Lower lobe of right lung (tissue), 2 donors: ENCODE measurements at regions not wholly inside any gene's neighbourhood (a gene's known extent, or its start where the extent isn't known, plus 50 kb on each side); places are given as distances from the start of the nearest gene placed in this dataset.

Source experiments
- ATAC-seq, 2 donors: fragments of 200-7000 bp; cut with Tn5 transposase; one replicate each; pipeline ENCODE4 v1.9.1; 2020 to 2022; ENCODE audit warnings: mild to moderate bottlenecking in 2 of 2, moderate library complexity in 2 of 2
- DNase-seq: peaks from one replicate; pipeline ENCODE4 v3.0.0-alpha.2; 2020
- H3K27ac ChIP-seq: fragments of 200-600 bp; one replicate; pipeline ENCODE4 v1.8.0; 2022
- H3K27me3 ChIP-seq: fragments of 200-600 bp; one replicate; pipeline ENCODE4 v1.8.0; 2022; ENCODE audit warnings: low read depth
- H3K36me3 ChIP-seq: fragments of 200-600 bp; one replicate; pipeline ENCODE4 v1.8.0; 2022; ENCODE audit warnings: mild to moderate bottlenecking
- H3K4me1 ChIP-seq: fragments of 200-600 bp; one replicate; pipeline ENCODE4 v1.8.0; 2022
- H3K4me3 ChIP-seq: fragments of 200-600 bp; one replicate; pipeline ENCODE4 v1.8.0; 2022; ENCODE audit warnings: mild to moderate bottlenecking
- H3K9me3 ChIP-seq: fragments of 200-600 bp; one replicate; pipeline ENCODE4 v1.8.0; 2022
- intact Hi-C: fragments of 100-400 bp; cut with DNase I; formaldehyde crosslinking; loops from one replicate; pipeline ENCODE4 v1.11.0; 2022
- TF ChIP-seq, protein P1 (sequence below): fragments of 200-600 bp; IDR thresholded peaks from one replicate; pipeline ENCODE4 v1.8.0; 2022; ENCODE audit warnings: antibody characterized with exemption, mild to moderate bottlenecking
- donor health status: DM: no; HTN: yes; CAD: no; lungs with severe emphysema.

DNA sequence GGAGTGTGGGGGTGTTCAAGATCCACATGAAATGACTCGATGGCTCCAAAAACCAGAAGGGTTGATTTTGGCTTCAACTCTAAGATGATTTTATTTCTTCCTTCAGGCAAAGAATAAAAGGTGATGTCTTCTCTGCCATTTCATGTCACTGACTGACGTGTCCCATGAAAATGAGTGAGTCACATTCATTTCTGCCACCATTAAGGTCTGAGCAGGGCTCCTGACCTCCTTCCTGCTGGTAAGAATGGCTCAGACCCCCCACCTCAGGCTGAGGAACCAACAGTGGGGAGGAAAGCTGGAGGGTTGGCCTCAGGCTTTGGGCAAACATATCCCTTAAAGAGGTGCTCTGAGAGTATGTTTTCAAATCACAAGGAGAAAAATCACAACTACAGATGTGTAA, 53.9 kb upstream of the ZNF354A start:
- TF ChIP-seq, protein P1, sequence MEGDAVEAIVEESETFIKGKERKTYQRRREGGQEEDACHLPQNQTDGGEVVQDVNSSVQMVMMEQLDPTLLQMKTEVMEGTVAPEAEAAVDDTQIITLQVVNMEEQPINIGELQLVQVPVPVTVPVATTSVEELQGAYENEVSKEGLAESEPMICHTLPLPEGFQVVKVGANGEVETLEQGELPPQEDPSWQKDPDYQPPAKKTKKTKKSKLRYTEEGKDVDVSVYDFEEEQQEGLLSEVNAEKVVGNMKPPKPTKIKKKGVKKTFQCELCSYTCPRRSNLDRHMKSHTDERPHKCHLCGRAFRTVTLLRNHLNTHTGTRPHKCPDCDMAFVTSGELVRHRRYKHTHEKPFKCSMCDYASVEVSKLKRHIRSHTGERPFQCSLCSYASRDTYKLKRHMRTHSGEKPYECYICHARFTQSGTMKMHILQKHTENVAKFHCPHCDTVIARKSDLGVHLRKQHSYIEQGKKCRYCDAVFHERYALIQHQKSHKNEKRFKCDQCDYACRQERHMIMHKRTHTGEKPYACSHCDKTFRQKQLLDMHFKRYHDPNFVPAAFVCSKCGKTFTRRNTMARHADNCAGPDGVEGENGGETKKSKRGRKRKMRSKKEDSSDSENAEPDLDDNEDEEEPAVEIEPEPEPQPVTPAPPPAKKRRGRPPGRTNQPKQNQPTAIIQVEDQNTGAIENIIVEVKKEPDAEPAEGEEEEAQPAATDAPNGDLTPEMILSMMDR: no peak
- DNase-seq: no peak
- no peak overlapping the region for H3K27ac ChIP-seq
- no peaks in the 10 kb centered on the region for H3K4me1 ChIP-seq
- no peaks in the 10 kb centered on the region for H3K27me3 ChIP-seq
- H3K9me3 ChIP-seq: no peaks in the 10 kb centered on the region
- no peak overlapping the region for H3K4me3 ChIP-seq
- no peak for ATAC-seq
- no peaks in the 10 kb centered on the region for H3K36me3 ChIP-seq
- intact Hi-C loops: no loop called here

DNA sequence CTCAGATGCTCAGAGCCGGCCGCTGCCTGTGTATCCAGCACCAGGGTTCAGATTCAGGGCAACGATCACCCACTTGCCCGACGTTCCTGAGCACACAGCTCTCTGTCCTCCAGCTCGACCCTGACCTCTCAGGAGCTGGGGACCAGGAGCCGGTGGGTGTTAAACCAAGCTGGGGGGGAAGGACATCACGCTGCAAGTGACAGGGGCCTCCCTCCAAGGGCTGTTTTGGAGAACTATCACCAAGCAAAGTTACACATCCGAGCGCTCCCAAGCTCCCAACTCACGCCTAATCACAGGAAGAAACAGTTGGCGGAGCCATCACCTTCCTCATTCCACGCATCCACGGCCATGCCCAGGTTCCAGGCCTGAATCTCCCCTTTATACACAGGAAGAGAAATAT, 51.5 kb upstream of the ZNF354A start:
- no peaks in the 10 kb centered on the region for H3K27me3 ChIP-seq
- H3K27ac ChIP-seq: no peak overlapping the region
- no peaks in the 10 kb centered on the region for H3K9me3 ChIP-seq
- ATAC-seq (no peak), DNase-seq (no peak)
- intact Hi-C loops: no loop called here
- TF ChIP-seq, protein P1: no peak
- H3K4me1 ChIP-seq: no peaks in the 10 kb centered on the region
- no peak overlapping the region for H3K4me3 ChIP-seq
- H3K36me3 ChIP-seq: no peaks in the 10 kb centered on the region

DNA sequence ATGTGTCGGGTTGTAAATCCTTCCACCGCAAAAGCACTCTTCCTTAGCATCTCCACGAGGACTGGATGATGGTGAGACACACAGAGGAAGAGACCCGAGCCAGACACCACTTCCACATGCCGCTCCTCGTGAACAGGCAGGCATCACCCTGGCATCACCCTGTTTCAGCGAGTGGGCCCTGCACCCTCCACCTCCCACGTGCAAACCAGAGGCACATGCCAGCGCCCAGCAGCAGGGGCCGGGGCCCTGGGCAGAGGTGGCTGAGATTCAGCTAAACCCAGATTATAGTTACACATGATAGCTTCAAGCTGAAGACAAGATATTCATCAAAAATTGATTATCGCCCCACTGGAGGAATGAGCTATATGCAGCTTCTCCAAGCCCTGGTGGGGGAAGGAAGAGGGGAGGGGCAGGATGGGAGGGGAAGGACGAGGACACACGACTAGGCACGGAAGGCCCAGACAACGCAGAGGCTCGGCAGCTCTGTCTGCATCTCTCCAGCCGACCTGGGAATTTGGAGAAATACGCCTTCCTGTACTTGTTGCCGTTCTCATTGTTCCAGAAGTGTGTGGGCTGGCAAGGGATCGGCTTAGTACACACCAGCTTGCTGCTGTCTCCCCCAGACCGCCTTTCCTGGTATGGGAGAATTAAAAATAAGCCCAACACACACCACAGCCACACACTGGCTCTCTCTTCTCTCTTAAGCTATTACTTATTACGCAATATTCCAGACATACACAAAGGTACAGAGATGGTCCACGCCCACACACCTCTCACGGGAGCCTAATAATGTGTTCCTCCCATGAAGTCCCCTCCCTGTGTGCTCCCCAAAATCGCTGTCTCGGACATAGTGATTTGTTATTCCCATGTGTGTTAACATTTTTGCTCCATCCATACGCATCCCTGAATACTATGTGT, 50.4 kb upstream of the ZNF354A start:
- Histone ChIP-seq H3K27me3 (no peaks in the 10 kb centered on the region), H3K4me3 (no peak overlapping the region), H3K9me3 (no peaks in the 10 kb centered on the region), H3K4me1 (no peaks in the 10 kb centered on the region), H3K36me3 (no peaks in the 10 kb centered on the region), H3K27ac (no peak overlapping the region)
- DNase-seq (no peak), ATAC-seq (no peak)
- TF ChIP-seq, protein P1: no peak
- intact Hi-C loops: no loop called here
